ENCODE measurements at regions not wholly inside any gene's neighbourhood (a gene's known extent, or its start where the extent isn't known, plus 50 kb on each side); places are given as distances from the start of the nearest gene placed in this dataset.
A peak's percentile ranks its signal among the peaks of the same experiment; 100 is the strongest.
"Not testable (repeated sequence)": the region's sequence is repeated elsewhere in the genome, so short reads cannot be mapped to it uniquely, and the experiment has no call there.

DNA sequence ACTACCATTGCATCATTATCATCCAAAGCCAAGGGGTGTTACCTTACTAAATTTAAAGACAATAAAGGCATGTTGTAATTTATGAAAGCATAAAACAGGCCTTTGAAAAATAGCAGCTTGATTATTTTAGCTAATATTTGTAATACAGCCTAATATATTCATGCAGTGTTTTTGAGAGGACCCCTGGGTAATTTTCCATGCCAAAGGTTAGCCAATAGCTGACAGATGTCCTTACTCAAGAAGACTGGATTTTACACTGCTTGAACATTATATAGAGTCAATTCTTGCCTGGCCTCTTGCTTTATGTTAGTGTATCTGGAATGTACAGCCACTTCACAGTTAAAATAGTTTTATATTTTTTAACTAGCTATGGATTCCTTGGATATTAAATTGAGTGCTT lies 337.8 kb upstream of the PAPPA start:
- no peak for DNase-seq

DNA sequence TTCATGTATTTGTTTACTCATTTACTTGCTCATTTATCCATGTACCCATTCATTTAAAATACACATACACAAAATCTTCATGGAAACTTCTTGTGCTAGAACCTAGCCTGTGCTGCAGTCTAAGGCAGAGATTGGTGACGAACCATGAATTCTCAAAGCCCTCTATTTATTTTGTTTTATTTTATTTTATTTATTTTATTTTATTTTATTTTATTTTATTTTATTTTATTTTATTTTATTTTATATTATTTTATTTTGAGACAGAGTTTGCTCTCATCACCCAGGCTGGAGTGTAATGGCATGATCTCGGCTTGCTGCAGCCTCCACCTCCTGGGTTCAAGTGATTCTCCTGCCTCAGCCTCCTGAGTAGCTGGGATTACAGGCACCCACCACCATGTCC lies 334.9 kb upstream of the PAPPA start:
- not testable (repeated sequence) for DNase-seq

DNA sequence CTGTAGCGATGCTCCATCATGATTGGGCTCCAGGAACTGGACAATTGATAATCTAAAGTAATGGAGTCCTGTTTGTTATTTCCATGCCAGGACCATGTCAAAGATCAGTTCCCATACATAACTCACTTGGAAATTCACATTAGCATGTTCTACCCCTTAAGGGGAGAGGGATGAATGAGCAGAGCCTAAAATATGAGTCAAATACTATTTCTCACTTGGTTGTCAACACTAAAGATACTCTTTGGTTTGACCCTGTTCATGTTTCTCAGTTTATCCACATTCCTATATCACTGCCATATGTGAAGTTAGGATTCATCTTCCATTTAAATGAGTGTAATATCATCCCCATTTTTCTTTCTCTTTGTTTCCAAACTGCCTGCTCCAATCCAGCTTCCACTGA lies 321.6 kb upstream of the PAPPA start:
- DNase-seq, result no peak

DNA sequence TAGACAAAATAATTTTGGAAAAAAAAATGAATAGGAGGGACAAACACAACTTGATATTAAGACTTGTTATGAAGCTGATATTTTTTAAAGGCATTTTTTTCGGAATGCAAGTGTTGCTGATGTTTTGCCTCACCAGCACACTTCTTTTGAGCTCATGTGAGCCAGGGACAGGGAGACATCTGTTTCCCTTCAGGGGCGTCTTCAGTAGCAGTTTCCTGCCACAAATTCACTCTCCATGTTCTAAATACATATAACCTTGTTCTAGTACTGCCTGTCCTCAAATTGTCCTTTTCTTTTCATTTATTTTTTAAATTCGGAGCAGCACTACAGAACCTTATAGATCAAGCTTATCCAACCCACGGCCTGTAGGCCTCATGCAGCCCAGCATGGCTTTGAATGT lies 316.0 kb upstream of the PAPPA start:
- no peak for DNase-seq

DNA sequence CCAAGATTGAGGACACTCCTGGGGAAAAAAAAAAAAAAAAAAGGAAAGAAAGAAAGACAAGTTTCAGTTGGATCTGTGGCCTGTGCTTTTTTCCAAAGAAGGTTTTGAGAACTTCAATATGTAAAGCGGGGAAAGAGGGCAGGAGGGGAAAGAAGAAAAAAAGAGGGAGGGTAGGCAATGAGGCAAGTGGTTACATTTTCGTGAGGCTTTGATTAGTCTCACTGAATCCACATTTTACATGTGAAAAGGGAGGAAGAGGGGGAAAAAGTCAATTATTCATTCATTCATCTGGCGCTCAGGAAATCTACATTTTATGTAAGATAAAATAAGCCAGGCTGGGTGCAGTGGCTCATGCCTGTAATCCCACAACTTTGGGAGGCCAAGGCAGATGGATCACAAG lies 315.2 kb upstream of the PAPPA start:
- no peak for DNase-seq

DNA sequence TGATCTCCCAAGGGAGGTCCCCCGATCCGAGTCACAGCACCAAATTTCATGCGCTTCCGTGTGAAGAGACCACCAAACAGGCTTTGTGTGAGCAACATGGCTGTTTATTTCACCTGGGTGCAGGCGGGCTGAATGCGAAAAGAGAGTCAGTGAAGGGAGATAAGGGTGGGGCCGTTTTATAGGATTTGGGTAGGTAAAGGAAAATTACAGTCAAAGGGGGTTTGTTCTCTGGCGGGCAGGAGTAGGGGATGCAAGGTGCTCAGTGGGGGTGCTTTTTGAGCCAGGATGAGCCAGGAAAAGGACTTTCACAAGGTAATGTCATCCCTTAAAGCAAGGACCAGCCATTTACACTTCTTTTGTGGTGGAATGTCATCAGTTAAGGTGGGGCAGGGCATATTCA lies 309.2 kb upstream of the PAPPA start:
- DNase-seq, result not testable (repeated sequence)

DNA sequence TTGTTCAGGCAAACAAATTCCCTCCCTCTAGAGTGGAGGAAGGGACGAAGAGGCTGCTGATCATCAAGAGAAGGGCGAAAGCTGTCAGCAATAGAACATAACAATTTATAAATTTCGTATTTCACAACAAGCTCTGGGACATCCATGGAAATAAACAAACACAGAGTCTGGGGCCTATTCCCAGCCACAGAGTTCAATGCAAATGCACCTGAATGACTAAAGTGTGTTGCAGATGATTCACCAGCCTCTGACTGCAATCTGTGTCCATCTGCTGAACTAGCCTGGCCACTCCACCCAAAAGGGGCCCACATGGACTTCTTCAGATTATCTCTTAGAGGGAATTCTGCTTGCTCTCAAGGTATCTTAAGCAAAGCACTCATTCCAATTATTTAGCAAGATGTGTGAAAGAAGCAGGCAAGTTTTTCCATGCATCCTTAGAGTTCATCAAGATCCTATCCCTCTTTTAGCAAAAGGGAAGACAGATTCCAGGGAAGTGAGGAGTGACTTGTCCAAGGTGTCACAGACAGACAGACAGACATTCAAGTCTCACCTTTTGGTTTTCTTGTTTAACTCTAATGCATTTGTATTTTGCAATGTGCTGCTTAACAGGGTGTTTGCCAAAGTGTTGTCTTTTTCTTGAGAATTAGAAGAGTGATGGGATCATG lies 307.8 kb upstream of the PAPPA start:
- no peak for DNase-seq

DNA sequence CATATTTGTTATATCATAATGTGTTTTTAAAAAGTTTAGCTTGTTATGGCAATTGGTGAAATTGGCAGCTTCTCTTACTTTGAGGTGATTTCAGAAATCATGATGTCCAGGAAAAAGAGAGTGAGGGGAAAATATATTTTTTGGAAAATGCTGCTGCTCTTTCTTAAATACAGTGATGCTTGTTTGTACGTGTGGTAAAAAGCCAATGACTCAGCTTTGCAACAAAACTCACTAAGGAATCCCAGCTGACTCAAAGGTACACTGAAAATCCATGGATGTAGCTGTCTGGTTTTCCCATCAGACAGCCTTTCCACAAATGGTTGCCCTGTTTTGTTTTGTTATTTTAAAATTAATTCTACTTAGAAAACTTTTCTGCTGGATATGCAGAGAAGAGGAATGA lies 306.4 kb upstream of the PAPPA start:
- peak; percentile 44 for DNase-seq

DNA sequence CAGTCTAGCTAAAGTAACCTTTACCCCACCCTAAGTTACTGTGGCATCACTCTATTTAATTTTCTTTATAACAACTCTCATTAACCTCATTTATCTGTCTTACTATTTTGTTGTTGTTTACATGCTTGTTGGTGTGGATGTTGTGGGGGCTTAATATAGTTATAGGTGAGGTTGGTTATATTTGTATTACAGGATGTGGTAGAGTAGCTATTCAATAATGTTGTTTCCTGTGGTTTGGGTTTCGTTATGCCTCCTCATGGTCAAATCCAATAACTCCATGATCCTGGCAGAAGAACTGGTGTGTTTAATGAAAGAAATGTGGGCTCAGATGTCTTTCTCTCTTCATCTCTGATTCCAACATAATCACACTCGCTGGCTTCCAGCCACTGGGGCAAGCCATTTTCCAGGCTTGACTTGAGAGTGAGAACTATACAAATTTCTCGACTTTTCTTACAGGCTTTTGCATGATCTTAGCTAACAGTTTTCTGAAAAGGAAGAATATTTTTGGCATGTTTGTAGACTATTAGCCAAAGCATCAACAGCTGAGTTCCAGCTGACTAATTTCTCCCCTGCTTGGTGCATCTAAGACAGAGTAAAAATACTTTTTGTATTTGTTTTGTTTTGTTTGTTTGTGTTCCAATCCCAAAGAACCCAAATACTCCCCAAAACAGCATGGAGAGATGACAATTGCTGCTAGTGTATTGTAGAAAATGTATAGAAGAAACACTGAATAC lies 303.7 kb upstream of the PAPPA start:
- DNase-seq, result no peak

DNA sequence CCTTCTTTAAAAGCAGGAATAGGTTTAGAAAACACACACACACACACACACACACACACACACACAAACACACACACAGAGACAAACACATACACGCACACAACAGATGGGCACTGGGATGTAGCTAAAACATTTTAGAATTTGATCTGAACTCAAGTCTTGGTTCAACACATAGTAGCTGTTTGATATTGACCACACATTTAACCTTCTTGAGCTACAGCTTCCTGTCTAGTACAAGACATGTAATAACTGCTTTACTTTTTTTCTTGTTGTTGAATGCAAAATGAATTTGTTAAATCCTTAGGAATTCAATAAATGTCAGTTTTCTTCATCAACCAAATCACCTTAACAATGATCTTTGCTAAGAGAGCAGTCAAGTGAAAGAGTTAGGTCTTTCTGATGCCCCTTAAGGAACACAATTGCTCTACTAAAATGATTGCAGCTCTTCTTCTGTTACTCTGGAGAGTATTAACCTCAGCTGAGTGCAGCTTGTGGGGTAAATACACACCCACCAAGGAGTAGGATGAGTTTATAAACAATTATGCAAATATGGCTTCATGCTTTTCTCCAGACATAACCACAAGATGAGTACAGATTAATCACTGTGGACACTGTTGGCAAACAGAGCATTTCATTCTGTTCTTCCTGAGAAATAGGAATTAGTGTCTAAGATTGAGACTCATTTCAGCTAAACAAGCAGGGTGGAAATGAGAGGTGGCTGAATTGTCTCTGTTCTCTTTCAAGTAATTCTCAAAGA lies 302.9 kb upstream of the PAPPA start:
- no peak for DNase-seq

DNA sequence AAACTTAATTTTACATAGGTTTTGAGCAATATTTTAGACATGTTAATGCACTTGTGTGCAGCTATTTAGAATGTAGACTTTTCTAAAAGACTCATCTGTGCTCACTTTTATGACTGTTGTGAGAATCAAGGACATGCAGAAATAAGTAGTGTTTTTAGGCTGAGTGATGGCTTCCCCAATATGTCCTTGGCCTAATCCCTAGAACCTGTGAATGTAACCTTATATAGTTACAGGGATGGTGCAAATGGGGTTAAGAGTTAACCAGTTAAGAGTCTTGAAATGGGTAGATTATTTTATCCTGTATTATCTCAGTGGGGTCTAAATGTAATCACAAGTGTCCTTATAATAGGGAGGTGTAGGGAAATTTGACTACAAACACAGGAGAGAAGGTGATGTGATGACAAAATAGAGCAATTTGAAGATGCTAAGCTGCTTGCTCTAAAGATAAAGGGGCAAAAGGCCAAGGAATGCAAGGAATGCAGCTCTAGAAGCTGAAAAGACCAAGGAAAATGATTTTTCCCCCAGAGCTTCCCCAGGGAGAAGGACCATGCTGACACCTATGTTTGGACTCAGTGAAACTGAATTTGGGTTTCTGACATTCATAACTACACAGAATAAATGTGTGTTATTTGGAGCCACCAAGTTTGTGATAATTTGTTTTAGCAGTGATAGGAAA lies 298.0 kb upstream of the PAPPA start:
- DNase-seq, result no peak

DNA sequence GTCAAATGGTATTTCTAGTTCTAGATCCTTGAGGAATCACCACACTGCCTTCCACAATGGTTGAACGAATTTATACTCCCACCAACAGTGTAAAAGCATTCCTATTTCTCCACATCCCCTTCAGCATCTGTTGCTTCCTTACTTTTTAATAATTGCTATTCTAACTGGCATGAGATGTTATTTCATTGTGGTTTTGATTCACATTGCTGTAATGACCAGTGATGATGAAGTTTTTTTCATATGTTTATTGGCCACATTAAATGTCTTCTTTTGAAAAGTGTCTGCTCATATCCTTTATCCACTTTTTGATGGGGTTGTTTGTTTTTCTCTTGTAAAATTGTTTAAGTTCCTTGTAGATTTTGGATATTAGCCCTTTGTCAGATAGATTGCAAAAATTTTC lies 295.2 kb upstream of the PAPPA start:
- not testable (repeated sequence) for DNase-seq

DNA sequence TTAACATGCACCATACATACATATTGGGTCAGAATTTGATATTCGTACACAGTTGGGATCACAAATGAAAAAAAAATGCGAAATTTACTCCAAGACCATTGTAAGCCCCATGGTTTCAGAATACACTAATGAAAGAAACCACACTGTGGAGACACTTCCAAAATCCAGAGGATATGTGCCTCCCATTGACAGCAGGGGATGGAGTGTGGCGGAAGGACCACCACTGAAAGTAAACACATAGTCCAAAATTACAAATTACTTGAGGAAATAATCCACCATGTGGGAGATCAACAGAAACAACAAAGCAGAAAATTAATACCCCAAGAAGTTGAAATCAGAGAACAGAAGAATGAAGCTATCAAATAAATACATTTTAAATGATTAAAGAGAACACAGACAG lies 291.6 kb upstream of the PAPPA start:
- DNase-seq, result no peak

DNA sequence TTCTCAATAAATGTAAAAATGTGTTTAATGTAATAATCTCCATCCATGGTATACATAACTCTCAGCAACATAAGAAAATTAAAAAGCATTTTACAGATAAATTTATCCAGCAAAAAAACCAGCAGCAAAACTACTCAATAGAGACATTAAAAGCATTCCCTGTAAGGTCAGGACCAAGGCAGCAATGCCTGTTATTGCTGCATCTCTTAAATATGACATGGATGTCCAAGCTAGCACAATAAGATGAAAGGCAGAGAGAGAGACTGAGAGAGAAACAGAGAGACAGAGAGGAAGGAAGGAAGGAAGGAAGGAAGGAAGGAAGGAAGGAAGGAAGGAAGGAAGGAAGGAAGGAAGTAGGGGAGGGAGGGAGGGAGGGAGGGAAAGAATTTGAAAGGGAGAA lies 289.0 kb upstream of the PAPPA start:
- no peak for DNase-seq

DNA sequence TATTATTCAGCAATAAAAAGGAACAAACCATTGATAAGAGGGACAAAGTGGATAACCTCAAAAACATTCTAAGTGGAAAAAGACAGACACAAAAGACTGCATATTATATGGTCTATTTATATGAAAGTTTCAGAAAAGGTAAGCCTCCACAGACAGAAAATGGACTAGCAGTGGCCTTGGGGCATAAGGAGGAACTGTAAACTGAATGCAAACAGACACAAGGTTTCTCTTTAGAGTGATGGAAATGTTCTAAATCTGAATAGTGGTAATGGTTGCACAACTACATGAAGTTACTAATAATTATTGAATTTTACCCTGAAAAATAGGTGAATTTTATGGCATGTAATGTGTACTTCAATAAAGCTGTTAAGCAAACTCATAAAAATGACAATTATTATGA lies 286.3 kb upstream of the PAPPA start:
- DNase-seq, result no peak

DNA sequence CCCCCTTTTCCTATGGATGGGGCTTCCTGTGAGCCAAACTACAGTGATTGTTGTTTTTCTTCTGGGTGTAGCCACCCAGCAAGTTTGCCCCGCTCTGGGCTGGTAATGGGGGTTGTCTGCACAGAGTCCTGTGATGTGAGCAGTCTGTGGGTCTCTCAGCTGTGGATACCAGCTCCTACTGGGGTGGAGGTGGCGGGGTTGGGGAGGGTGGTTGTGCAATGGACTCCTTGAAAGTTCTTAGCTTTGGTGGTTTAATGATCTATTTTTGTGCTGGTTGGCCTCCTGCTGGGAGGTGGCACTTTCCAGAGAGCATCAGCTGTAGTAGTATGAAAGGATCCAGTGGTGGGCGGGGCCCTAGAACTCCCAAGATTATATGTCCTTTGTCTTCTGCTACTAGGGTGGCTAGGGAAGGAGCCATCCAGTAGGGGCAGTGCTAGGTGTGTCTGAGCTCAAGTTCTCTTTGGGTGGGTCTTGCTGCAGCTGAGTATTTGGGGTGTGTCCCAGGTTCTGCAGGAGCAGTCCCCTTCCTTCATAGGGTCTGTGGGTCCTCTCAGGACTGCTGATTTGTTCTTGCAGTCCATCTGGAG lies 275.6 kb upstream of the PAPPA start:
- DNase-seq, result no peak

DNA sequence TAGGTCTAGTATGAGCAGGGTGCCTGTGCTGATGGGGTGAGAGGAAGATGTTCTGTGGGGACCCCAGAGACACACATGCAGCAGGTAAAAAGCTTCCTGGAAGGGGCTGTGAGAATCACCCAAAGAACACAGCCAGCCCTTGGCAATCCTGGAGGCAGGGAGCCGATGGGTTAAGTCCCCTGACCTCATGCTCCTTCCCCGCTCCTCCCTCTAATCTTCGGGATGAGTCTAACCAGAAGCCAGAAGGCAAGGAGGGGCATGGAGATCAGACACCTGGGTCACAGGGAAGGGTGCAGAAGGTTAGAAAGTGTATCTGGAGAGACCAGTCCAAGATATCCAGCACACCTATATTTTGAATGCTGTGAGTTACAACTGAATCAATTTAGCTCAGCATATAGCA lies 274.1 kb upstream of the PAPPA start:
- no peak for DNase-seq

DNA sequence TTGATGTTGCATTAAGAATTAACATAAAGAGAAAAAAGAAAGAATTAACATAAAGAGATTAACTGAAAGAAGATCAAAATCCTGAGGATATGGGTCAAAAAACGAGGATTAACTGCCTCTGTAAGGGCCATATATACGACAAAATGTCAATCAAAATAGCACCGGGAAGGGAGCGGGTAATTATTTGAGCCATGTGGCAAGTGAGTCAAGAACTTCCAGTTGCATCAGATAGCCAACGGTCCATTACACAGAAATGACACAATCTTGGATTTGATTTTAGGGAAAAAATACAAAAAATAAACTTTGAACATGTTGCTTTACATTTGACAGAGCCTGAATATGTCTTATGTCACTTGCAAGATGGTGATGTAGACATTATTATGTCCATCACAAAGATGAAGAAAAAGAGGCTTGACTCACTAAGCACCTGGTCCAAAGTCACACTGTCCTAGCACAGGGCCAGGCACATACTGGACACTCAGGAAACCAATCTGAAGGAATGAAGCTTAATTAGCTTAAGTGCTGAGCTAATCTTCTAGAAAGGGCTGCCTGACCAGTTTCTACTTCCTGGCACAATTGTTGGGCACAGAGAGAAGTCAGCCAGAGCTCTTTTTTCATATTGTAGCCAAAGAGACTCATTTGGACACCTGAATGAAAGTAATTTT lies 273.2 kb upstream of the PAPPA start:
- DNase-seq, result no peak

DNA sequence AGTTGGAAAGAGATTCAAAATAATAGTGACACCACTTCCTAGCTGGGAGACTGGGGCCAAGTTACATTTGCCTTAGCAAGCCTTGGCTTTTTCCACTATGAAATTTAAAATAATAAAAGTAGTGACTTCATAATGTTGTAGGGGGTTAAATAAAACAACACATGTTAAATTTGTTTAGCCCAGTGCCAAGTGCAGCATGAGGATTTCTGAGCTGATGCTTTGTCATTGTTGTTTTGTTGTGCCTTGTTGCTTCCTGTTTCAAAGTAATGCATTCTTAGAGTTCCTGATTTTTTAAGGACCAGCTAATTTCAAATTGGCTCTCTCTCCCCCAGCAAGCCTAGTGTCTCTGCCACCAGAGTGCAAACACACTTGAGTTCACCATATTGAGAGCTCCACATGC lies 270.7 kb upstream of the PAPPA start:
- no peak for DNase-seq

DNA sequence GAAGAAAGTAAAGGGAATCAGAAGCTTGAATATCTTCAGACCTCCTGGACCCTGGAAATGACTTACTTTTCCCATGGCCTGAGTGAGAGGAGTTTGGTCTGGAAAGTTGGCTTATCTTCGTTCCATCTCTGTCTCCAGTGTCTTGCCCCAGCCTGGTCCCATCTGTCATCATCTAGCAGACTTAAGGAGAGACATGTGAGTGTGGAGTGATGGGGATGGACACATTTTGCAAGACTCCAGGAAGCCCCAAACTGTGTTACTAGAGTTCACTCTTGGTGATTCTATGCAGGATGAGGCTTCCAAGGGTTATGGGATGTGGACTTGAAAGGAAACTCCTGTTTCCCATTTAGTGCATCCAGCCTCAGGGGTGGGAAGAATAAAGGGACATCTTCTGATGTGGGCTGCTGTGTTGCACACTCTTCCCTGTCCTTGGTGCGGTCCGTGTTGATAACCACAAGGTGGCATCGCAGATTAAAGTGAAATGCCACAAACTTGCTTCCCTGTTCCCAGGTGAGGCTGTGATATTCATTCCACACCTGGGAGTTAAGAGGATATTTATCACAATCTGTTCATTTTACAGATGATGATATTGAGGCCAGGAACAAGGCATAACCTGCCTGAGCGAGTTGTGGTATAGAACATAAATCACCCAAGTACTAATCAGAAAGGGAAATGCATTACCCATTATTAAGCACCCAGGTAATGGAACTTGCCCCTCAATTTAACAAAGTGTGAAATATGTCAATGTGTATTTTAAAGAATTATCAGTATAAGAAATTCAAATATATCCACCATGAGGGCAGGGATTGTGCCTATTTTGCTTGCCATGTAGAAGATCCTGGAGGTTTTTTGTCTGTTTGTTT lies 269.9 kb upstream of the PAPPA start:
- peak; percentile 11 for DNase-seq

DNA sequence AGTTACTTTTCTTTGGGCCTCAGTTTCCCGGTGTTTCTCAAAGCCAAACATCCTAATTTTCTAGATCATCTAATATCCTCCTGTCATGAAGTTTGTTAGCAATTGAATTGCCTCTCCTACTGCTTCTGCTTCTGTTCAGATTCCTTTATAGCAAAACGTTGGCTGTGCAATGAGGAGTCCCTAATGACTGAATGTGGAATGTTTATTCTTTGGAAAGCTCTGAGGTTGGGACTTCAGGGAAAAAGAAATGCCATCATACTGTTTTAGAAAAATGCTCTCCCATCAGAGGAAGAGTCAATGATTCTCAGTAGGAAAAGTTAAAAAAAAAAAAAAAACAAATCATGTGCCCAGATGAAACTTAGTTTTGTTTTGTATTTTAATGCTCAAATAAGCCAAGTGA lies 268.7 kb upstream of the PAPPA start:
- DNase-seq, result no peak
